ENCODE measurements at regions not wholly inside any gene's neighbourhood (a gene's known extent, or its start where the extent isn't known, plus 50 kb on each side); places are given as distances from the start of the nearest gene placed in this dataset.

- peak; percentile 55; the same call in 1 of the 2 replicates for TF ChIP-seq ZNF501 (CRISPR knock-in tag; IDR thresholded peaks at IDR 0.05)
- TF ChIP-seq ZNF619 (CRISPR knock-in tag; IDR thresholded peaks at IDR 0.05): no peak
- 0 out of 2 replicates have a peak, but pooled peaks have one; percentile 13 for TF ChIP-seq HOXA3 (CRISPR knock-in tag; IDR thresholded peaks at IDR 0.05)
- TF ChIP-seq EHMT2 (IDR thresholded peaks at IDR 0.05; ENCODE audit: borderline replicate concordance, low read depth, low read length): no peak
- TF ChIP-seq KDM6A (CRISPR knock-in tag; IDR thresholded peaks at IDR 0.05; ENCODE audit: low read depth): no peak
- TF ChIP-seq TOE1 (CRISPR knock-in tag; IDR thresholded peaks at IDR 0.05): no peak
- TF ChIP-seq FOXA1 (IDR thresholded peaks at IDR 0.05): no peak
- TF ChIP-seq FOXA1 (CRISPR knock-in tag; IDR thresholded peaks at IDR 0.05): no peak
- TF ChIP-seq ZNF224 (CRISPR knock-in tag; IDR thresholded peaks at IDR 0.05): no peak
- TF ChIP-seq GABPB1 (CRISPR knock-in tag; IDR thresholded peaks at IDR 0.05): peak; percentile 64
- no peak for TF ChIP-seq BHLHE40 (IDR thresholded peaks at IDR 0.05; ENCODE audit: low read length)
- peak; percentile 49; the same call in 1 of the 2 replicates for TF ChIP-seq ZFX (CRISPR knock-in tag; IDR thresholded peaks at IDR 0.05; ENCODE audit: low read depth)
- TF ChIP-seq, protein P1, sequence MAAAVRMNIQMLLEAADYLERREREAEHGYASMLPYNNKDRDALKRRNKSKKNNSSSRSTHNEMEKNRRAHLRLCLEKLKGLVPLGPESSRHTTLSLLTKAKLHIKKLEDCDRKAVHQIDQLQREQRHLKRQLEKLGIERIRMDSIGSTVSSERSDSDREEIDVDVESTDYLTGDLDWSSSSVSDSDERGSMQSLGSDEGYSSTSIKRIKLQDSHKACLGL (CRISPR knock-in tag; IDR thresholded peaks at IDR 0.05): peak; percentile 27; the same call in 1 of the 2 replicates
- TF ChIP-seq, protein P2, sequence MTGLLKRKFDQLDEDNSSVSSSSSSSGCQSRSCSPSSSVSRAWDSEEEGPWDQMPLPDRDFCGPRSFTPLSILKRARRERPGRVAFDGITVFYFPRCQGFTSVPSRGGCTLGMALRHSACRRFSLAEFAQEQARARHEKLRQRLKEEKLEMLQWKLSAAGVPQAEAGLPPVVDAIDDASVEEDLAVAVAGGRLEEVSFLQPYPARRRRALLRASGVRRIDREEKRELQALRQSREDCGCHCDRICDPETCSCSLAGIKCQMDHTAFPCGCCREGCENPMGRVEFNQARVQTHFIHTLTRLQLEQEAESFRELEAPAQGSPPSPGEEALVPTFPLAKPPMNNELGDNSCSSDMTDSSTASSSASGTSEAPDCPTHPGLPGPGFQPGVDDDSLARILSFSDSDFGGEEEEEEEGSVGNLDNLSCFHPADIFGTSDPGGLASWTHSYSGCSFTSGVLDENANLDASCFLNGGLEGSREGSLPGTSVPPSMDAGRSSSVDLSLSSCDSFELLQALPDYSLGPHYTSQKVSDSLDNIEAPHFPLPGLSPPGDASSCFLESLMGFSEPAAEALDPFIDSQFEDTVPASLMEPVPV (CRISPR knock-in tag; IDR thresholded peaks at IDR 0.05): peak; percentile 43; the same call in 1 of the 2 replicates
- no peak for TF ChIP-seq ZNF652 (CRISPR knock-in tag; IDR thresholded peaks at IDR 0.05; ENCODE audit: borderline replicate concordance, low read depth)
- peak; percentile 52 for TF ChIP-seq STAG1 (CRISPR knock-in tag; IDR thresholded peaks at IDR 0.05)
- TF ChIP-seq ZKSCAN1 (IDR thresholded peaks at IDR 0.05; ENCODE audit: low read length): no peak
- TF ChIP-seq CBFB (CRISPR knock-in tag; IDR thresholded peaks at IDR 0.05): 0 out of 2 replicates have a peak, but pooled peaks have one; percentile 37
- no peak for TF ChIP-seq NR2F6 (IDR thresholded peaks at IDR 0.05)
- TF ChIP-seq NR2F6 (CRISPR knock-in tag; IDR thresholded peaks at IDR 0.05): no peak
Measured at GRCh38 chr10:128211953-128212727, 85.9 kb upstream of the MKI67 start (continued).

Data from HepG2 (cell line).